Neural progenitor cell (in vitro differentiated cells): ENCODE measurements at regions not wholly inside any gene's neighbourhood (a gene's known extent, or its start where the extent isn't known, plus 50 kb on each side); places are given as distances from the start of the nearest gene placed in this dataset.

Experiments used
- EZH2 ChIP-seq: fragments of 200-600 bp; sonication (generic); IDR thresholded peaks from 2 replicates; pipeline ENCODE4 v1.6.1; 2017; ENCODE audit warnings: antibody characterized with exemption, mild to moderate bottlenecking, moderate library complexity
- TF ChIP-seq, protein P1 (sequence below): fragments of 200-600 bp; sonication (generic); IDR thresholded peaks from 2 replicates; pipeline ENCODE4 v1.5.1; 2017; ENCODE audit warnings: antibody characterized with exemption, mild to moderate bottlenecking

DNA sequence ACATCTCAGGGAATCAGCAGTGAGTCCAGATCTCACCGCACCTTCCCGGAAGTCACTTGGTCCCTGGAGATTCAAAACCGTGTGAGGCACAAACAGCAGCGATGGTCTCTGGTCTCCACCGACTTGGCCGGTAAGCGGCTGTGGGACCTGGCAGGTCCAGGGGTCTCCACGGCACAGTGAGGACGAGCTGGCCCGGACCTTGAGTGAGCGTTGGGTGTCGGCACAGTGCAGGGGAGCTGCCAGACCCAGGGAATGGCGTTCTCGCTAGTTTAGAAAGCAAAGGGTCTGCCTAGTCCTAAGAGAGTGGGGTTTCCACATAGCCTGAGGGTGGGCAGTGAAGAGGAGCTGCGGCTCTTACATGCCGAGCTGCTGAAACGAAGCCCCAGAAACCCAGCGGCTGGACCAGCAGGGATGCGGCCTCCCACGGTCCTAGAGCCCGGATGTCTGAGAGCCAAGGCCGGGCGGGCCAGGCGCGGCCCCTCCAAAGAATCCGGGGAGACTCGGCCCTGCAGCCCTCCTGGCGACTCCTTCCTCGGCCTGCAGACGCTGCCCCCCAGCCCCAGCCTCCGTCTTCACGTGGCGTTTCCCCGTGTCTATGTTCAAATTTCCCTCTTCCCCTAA lies 185.0 kb downstream of the ERMARD start:
- TF ChIP-seq, protein P1, sequence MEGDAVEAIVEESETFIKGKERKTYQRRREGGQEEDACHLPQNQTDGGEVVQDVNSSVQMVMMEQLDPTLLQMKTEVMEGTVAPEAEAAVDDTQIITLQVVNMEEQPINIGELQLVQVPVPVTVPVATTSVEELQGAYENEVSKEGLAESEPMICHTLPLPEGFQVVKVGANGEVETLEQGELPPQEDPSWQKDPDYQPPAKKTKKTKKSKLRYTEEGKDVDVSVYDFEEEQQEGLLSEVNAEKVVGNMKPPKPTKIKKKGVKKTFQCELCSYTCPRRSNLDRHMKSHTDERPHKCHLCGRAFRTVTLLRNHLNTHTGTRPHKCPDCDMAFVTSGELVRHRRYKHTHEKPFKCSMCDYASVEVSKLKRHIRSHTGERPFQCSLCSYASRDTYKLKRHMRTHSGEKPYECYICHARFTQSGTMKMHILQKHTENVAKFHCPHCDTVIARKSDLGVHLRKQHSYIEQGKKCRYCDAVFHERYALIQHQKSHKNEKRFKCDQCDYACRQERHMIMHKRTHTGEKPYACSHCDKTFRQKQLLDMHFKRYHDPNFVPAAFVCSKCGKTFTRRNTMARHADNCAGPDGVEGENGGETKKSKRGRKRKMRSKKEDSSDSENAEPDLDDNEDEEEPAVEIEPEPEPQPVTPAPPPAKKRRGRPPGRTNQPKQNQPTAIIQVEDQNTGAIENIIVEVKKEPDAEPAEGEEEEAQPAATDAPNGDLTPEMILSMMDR, result no peak
- TF ChIP-seq EZH2, result no peak
